B cell (primary cell): ENCODE measurements at regions not wholly inside any gene's neighbourhood (a gene's known extent, or its start where the extent isn't known, plus 50 kb on each side); places are given as distances from the start of the nearest gene placed in this dataset.

Experiments
- ATAC-seq: fragments of 200-7000 bp; cut with Tn5 transposase; one replicate; pipeline ENCODE4 v1.10.0; 2021; ENCODE audit warnings: low read depth, mild to moderate bottlenecking, moderate number of reproducible peaks, moderate library complexity
- CTCF ChIA-PET: fragments of 350-600 bp; sonication (Branson Sonifier 250); formaldehyde crosslinking; loops from one replicate; lab custom pipeline; 2021; ENCODE audit warnings: antibody characterized with exemption, inconsistent platforms; lab: Charles Lee
- POLR2A ChIA-PET: fragments of 350-600 bp; sonication (Branson Sonifier 250); formaldehyde crosslinking; loops from one replicate; lab custom pipeline; 2021; ENCODE audit warnings: antibody characterized with exemption; lab: Charles Lee
- DNase-seq: peaks from one replicate; pipeline ENCODE4 v3.0.0; 2013
- H2AFZ ChIP-seq: 2 replicates; pipeline ENCODE4 v1.6.1; 2012; ENCODE audit warnings: mild to moderate bottlenecking, low read depth, low read length; ENCODE audit not compliant: insufficient read depth, poor library complexity, severe bottlenecking
- H3K27ac ChIP-seq, 2 donors: 1 replicate in 1 of 2; 2 replicates in 1 of 2; pipeline ENCODE4 v1.5.1; 2012 to 2013; ENCODE audit warnings: low read length in 2 of 2, mild to moderate bottlenecking in 2 of 2, moderate library complexity in 1 of 2
- H3K27me3 ChIP-seq, 4 experiments: fragments of 200-600 bp in 1 of 4; sonication (generic) in 1 of 4; replicated peaks in 1 of 4; 1 replicate in 2 of 4; 2 replicates in 2 of 4; pipeline versions ENCODE4 v1.6.1 to v1.7.0; 2013 to 2016; ENCODE audit warnings: low read length in 3 of 4, mild to moderate bottlenecking in 2 of 4, mixed read lengths in 1 of 4, moderate library complexity in 1 of 4; ENCODE audit not compliant: insufficient read depth in 4 of 4, control insufficient read depth in 3 of 4; ENCODE audit errors: control extremely low read depth in 1 of 4
- H3K36me3 ChIP-seq, 2 experiments: replicated peaks in 1 of 2; 1 replicate in 1 of 2; 2 replicates in 1 of 2; pipeline versions ENCODE4 v1.6.1 to v1.7.1; 2013; ENCODE audit warnings: low read length in 1 of 2; ENCODE audit not compliant: insufficient read depth in 2 of 2, control insufficient read depth in 1 of 2; ENCODE audit errors: control extremely low read depth in 1 of 2, extremely low read depth in 1 of 2
- H3K4me1 ChIP-seq, 2 donors: fragments of 200-600 bp in 1 of 2; sonication (generic) in 1 of 2; 1 replicate in 1 of 2; 2 replicates in 1 of 2; pipeline versions ENCODE4 v1.5.1 to v1.6.1; 2013 to 2017; ENCODE audit warnings: low read length in 2 of 2; ENCODE audit not compliant: control insufficient read depth in 2 of 2, insufficient read depth in 2 of 2
- H3K4me2 ChIP-seq: replicated peaks from 2 replicates; pipeline ENCODE3; 2012; ENCODE audit warnings: mild to moderate bottlenecking, low read depth, low read length; ENCODE audit not compliant: poor library complexity, severe bottlenecking
- H3K4me3 ChIP-seq, 5 experiments: fragments of 200-600 bp in 1 of 5; sonication (generic) in 1 of 5; 1 replicate in 3 of 5; 2 replicates in 2 of 5; pipeline versions ENCODE4 v1.5.1 to v1.7.0; 2011 to 2016; ENCODE audit warnings: low read length in 4 of 5, mild to moderate bottlenecking in 4 of 5, low read depth in 2 of 5, control low read depth in 1 of 5, moderate library complexity in 1 of 5; ENCODE audit not compliant: insufficient read depth in 1 of 5; ENCODE audit errors: control extremely low read depth in 1 of 5, extremely low read depth in 1 of 5
- H3K79me2 ChIP-seq: fragments of 200-600 bp; sonication (generic); one replicate; pipeline ENCODE4 v1.6.0; 2016; ENCODE audit warnings: low read length; ENCODE audit not compliant: control insufficient read depth, insufficient read depth
- H3K9ac ChIP-seq: fragments of 200-600 bp; sonication (generic); 2 replicates; pipeline ENCODE4 v1.6.1; 2017; ENCODE audit warnings: mild to moderate bottlenecking, low read length, moderate library complexity
- H3K9me3 ChIP-seq, 3 donors: one replicate each; pipeline versions ENCODE4 v1.6.1 to v1.7.1; 2013; ENCODE audit warnings: low read length in 2 of 3; ENCODE audit not compliant: control insufficient read depth in 2 of 3, insufficient read depth in 1 of 3; ENCODE audit errors: control extremely low read depth in 1 of 3
- H4K20me1 ChIP-seq: 2 replicates; pipeline ENCODE4 v1.6.0; 2012; ENCODE audit warnings: mild to moderate bottlenecking, low read length; ENCODE audit not compliant: insufficient read depth, control insufficient read depth, poor library complexity, severe bottlenecking
- H3K27ac Mint-ChIP-seq: one replicate; pipeline ENCODE4 v1.8.0; 2021; ENCODE audit warnings: mixed read lengths
- H3K27me3 Mint-ChIP-seq: one replicate; pipeline ENCODE4 v1.8.0; 2021; ENCODE audit warnings: mixed read lengths
- H3K4me1 Mint-ChIP-seq: one replicate; pipeline ENCODE4 v1.8.0; 2021; ENCODE audit warnings: mixed read lengths
- H3K4me3 Mint-ChIP-seq: one replicate; pipeline ENCODE4 v1.8.0; 2021; ENCODE audit warnings: mixed read lengths
- H3K9me3 Mint-ChIP-seq: one replicate; pipeline ENCODE4 v1.8.0; 2022; ENCODE audit warnings: mixed read lengths; ENCODE audit not compliant: insufficient read depth
- EZH2 ChIP-seq: IDR thresholded peaks from 2 replicates; pipeline ENCODE4 v1.6.1; 2012; ENCODE audit warnings: borderline replicate concordance, low read depth, mild to moderate bottlenecking, moderate library complexity, low read length; ENCODE audit not compliant: insufficient read depth, poor library complexity, severe bottlenecking
- WGBS: methylation state at CpG from one replicate; pipeline ENCODE4 v1.1.5; 2013; ENCODE audit warnings: missing lambda C conversion rate; ENCODE audit not compliant: insufficient coverage; 5-methylcytosine and 5-hydroxymethylcytosine counted together
- intact Hi-C: fragments of 100-400 bp; cut with micrococcal nuclease; formaldehyde crosslinking; loops from one replicate; pipeline ENCODE4 v1.10.0; 2022
- TF ChIP-seq, protein P1 (sequence below): fragments of 200-600 bp; IDR thresholded peaks from one replicate; pipeline ENCODE4 v1.8.0; 2022; ENCODE audit warnings: antibody characterized with exemption, mild to moderate bottlenecking

GRCh38 chr20:41923624-41924023 is 305.4 kb upstream of the CHD6 start:
- Mint-ChIP-seq H3K4me1 (no peaks in the 10 kb centered on the region), H3K27me3 (peaks cover 13% of the 10 kb centered on the region), H3K4me3 (no peak overlapping the region), H3K27ac (no peak overlapping the region), H3K9me3 (no peaks in the 10 kb centered on the region)
- peaks cover 0 to 3% (median 0%) of the 10 kb centered on the region in 4 experiments for H3K27me3 ChIP-seq
- H3K36me3 ChIP-seq, result no peaks in the 10 kb centered on the region
- H3K4me3 ChIP-seq, result no peak overlapping the region
- H3K79me2 ChIP-seq, result no peaks in the 10 kb centered on the region
- DNase-seq (no peak), ATAC-seq (no peak)
- ChIA-PET POLR2A (no interaction called here), CTCF (no interaction called here)
- no peak overlapping the region for H2AFZ ChIP-seq
- no peak overlapping the region for H3K4me2 ChIP-seq
- no peaks in the 10 kb centered on the region for H3K4me1 ChIP-seq
- WGBS, result no CpG with 5 or more reads among the region's 1 CpG
- TF ChIP-seq, protein P1, sequence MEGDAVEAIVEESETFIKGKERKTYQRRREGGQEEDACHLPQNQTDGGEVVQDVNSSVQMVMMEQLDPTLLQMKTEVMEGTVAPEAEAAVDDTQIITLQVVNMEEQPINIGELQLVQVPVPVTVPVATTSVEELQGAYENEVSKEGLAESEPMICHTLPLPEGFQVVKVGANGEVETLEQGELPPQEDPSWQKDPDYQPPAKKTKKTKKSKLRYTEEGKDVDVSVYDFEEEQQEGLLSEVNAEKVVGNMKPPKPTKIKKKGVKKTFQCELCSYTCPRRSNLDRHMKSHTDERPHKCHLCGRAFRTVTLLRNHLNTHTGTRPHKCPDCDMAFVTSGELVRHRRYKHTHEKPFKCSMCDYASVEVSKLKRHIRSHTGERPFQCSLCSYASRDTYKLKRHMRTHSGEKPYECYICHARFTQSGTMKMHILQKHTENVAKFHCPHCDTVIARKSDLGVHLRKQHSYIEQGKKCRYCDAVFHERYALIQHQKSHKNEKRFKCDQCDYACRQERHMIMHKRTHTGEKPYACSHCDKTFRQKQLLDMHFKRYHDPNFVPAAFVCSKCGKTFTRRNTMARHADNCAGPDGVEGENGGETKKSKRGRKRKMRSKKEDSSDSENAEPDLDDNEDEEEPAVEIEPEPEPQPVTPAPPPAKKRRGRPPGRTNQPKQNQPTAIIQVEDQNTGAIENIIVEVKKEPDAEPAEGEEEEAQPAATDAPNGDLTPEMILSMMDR, result no peak
- no peak for TF ChIP-seq EZH2
- H3K9me3 ChIP-seq, result no peaks in the 10 kb centered on the region
- intact Hi-C loops, result no loop called here
- no peak overlapping the region for H3K9ac ChIP-seq
- no peak overlapping the region for H3K27ac ChIP-seq
- no peaks in the 10 kb centered on the region for H4K20me1 ChIP-seq

GRCh38 chr20:41913146-41913545 is 295.0 kb upstream of the CHD6 start:
- Histone ChIP-seq H3K27ac (no peak overlapping the region), H3K79me2 (no peaks in the 10 kb centered on the region), H3K9me3 (no peaks in the 10 kb centered on the region), H3K4me3 (no peak overlapping the region), H4K20me1 (no peaks in the 10 kb centered on the region), H3K4me1 (no peaks in the 10 kb centered on the region), H3K4me2 (no peak overlapping the region), H3K27me3 (no peaks in the 10 kb centered on the region), H3K9ac (no peak overlapping the region), H2AFZ (no peak overlapping the region), H3K36me3 (no peaks in the 10 kb centered on the region)
- H3K9me3 Mint-ChIP-seq, result peaks cover 3% of the 10 kb centered on the region
- no peak for DNase-seq
- ChIA-PET POLR2A (no interaction called here), CTCF (no interaction called here)
- TF ChIP-seq EZH2, result no peak
- TF ChIP-seq, protein P1, result no peak
- no peak for ATAC-seq
- H3K4me3 Mint-ChIP-seq, result no peak overlapping the region
- H3K4me1 Mint-ChIP-seq, result no peaks in the 10 kb centered on the region
- H3K27ac Mint-ChIP-seq, result no peak overlapping the region
- intact Hi-C loops, result no loop called here
- no peaks in the 10 kb centered on the region for H3K27me3 Mint-ChIP-seq
